Natural killer cell treated with Interleukin-12 subunit alpha and Interleukin-12 subunit beta and Interleukin-15 and Interleukin-18, amount 100 ng/mL, for 72 hours (primary cell): ENCODE measurements at regions not wholly inside any gene's neighbourhood (a gene's known extent, or its start where the extent isn't known, plus 50 kb on each side); places are given as distances from the start of the nearest gene placed in this dataset.
"Not testable (repeated sequence)": the region's sequence is repeated elsewhere in the genome, so short reads cannot be mapped to it uniquely, and the experiment has no call there.

Experiments
- ATAC-seq, 2 donors: fragments of 150-1000 bp; cut with Tn5 transposase in 1 of 2; sonication (Bioruptor Pico), chemical (Tn5 transposase) in 1 of 2; 2 replicates each; pipeline ENCODE4 v1.10.0; 2021
- DNase-seq: peaks from one replicate; pipeline ENCODE4 v3.0.0; 2022; ENCODE audit warnings: low spot score
- H3K27ac Mint-ChIP-seq, 2 donors: 1 replicate in 1 of 2; 2 replicates in 1 of 2; pipeline ENCODE4 v1.8.0; 2022; ENCODE audit warnings: mixed read lengths in 2 of 2, mild to moderate bottlenecking in 1 of 2, moderate library complexity in 1 of 2
- H3K27me3 Mint-ChIP-seq, 2 donors: 1 replicate in 1 of 2; 2 replicates in 1 of 2; pipeline ENCODE4 v1.8.0; 2022; ENCODE audit warnings: mixed read lengths in 2 of 2
- H3K36me3 Mint-ChIP-seq: one replicate; pipeline ENCODE4 v1.8.0; 2022; ENCODE audit warnings: mixed read lengths
- H3K4me1 Mint-ChIP-seq, 2 donors: 1 replicate in 1 of 2; 2 replicates in 1 of 2; pipeline ENCODE4 v1.8.0; 2022; ENCODE audit warnings: low read depth in 2 of 2, mixed read lengths in 2 of 2, mild to moderate bottlenecking in 1 of 2
- H3K4me3 Mint-ChIP-seq: one replicate; pipeline ENCODE4 v1.8.0; 2022; ENCODE audit warnings: mixed read lengths
- H3K9me3 Mint-ChIP-seq: 2 replicates; pipeline ENCODE4 v1.8.0; 2022; ENCODE audit warnings: mixed read lengths

- Mint-ChIP-seq H3K4me3 (no peak overlapping the region), H3K4me1 (peaks cover 16 to 30% of the 10 kb centered on the region in 2 donors), H3K27me3 (no peaks in the 10 kb centered on the region), H3K9me3 (no peaks in the 10 kb centered on the region), H3K36me3 (no peaks in the 10 kb centered on the region), H3K27ac (peak overlapping the region in 1 of 2 donors; percentile 17)
- ATAC-seq (peak in 1 of 2 donors; percentile 60), DNase-seq (no peak)
Observed at GRCh38 chr12:25372969-25373817, 122.5 kb upstream of the KRAS start.

GRCh38 chr12:25372002-25372401 lies 121.3 kb upstream of the KRAS start:
- no peaks in the 10 kb centered on the region for H3K9me3 Mint-ChIP-seq
- ATAC-seq (no peak), DNase-seq (no peak)
- H3K4me3 Mint-ChIP-seq, result no peak overlapping the region
- H3K36me3 Mint-ChIP-seq, result no peaks in the 10 kb centered on the region
- H3K27ac Mint-ChIP-seq, result no peak overlapping the region
- H3K4me1 Mint-ChIP-seq, result peaks cover 7 to 19% of the 10 kb centered on the region in 2 donors
- no peaks in the 10 kb centered on the region for H3K27me3 Mint-ChIP-seq

- no peak for ATAC-seq
- H3K4me3 Mint-ChIP-seq, result no peak overlapping the region
- H3K4me1 Mint-ChIP-seq, result peaks cover 9 to 24% of the 10 kb centered on the region in 2 donors
- H3K9me3 Mint-ChIP-seq, result no peaks in the 10 kb centered on the region
- no peaks in the 10 kb centered on the region for H3K36me3 Mint-ChIP-seq
- DNase-seq, result no peak
- no peak overlapping the region for H3K27ac Mint-ChIP-seq
- H3K27me3 Mint-ChIP-seq, result no peaks in the 10 kb centered on the region
Observed at GRCh38 chr12:25368557-25368956, 117.8 kb upstream of the KRAS start.

GRCh38 chr12:25366122-25366521 lies 115.4 kb upstream of the KRAS start:
- DNase-seq (no peak), ATAC-seq (no peak)
- Mint-ChIP-seq H3K9me3 (no peaks in the 10 kb centered on the region), H3K4me1 (peaks cover 6 to 14% of the 10 kb centered on the region in 2 donors), H3K4me3 (no peak overlapping the region), H3K27me3 (no peaks in the 10 kb centered on the region), H3K27ac (no peak overlapping the region), H3K36me3 (no peaks in the 10 kb centered on the region)

GRCh38 chr12:25365340-25365730 lies 114.6 kb upstream of the KRAS start:
- Mint-ChIP-seq H3K27me3 (no peaks in the 10 kb centered on the region), H3K9me3 (no peaks in the 10 kb centered on the region), H3K36me3 (no peaks in the 10 kb centered on the region), H3K27ac (peak overlapping the region; percentile 70 to 83), H3K4me1 (peaks cover 6 to 14% of the 10 kb centered on the region in 2 donors), H3K4me3 (peak overlapping the region; percentile 81)
- ATAC-seq, result no peak
- DNase-seq, result no peak

- Mint-ChIP-seq H3K36me3 (no peaks in the 10 kb centered on the region), H3K9me3 (no peaks in the 10 kb centered on the region)
- DNase-seq, result no peak
Observed at GRCh38 chr12:25364529-25365339, 114.0 kb upstream of the KRAS start.

GRCh38 chr12:25362646-25363045 lies 111.9 kb upstream of the KRAS start:
- Mint-ChIP-seq H3K4me1 (peaks cover 9 to 14% of the 10 kb centered on the region in 2 donors), H3K4me3 (no peak overlapping the region), H3K9me3 (no peaks in the 10 kb centered on the region), H3K36me3 (no peaks in the 10 kb centered on the region), H3K27ac (no peak overlapping the region), H3K27me3 (no peaks in the 10 kb centered on the region)
- DNase-seq (no peak), ATAC-seq (no peak)

More at GRCh38 chr12:25364529-25365339, 114.0 kb upstream of the KRAS start:
- H3K27me3 Mint-ChIP-seq, result no peaks in the 10 kb centered on the region
- ATAC-seq, result peak; percentile 78 to 85
- H3K27ac Mint-ChIP-seq, result peak overlapping the region; percentile 70 to 83
- H3K4me1 Mint-ChIP-seq, result peaks cover 8 to 14% of the 10 kb centered on the region in 2 donors
- peak overlapping the region; percentile 81 for H3K4me3 Mint-ChIP-seq

- Mint-ChIP-seq H3K4me1 (peaks cover 9 to 14% of the 10 kb centered on the region in 2 donors), H3K27me3 (no peaks in the 10 kb centered on the region), H3K27ac (peak overlapping the region in 1 of 2 donors; percentile 33), H3K9me3 (no peaks in the 10 kb centered on the region), H3K4me3 (no peak overlapping the region), H3K36me3 (no peaks in the 10 kb centered on the region)
- DNase-seq, result no peak
- no peak for ATAC-seq
Observed at GRCh38 chr12:25361511-25361910, 110.8 kb upstream of the KRAS start.

GRCh38 chr12:25357595-25357994 lies 106.9 kb upstream of the KRAS start:
- DNase-seq (no peak), ATAC-seq (no peak)
- Mint-ChIP-seq H3K4me3 (no peak overlapping the region), H3K27me3 (peaks cover 0 to 5% of the 10 kb centered on the region in 2 donors), H3K4me1 (peaks cover 0 to 3% of the 10 kb centered on the region in 2 donors), H3K36me3 (no peaks in the 10 kb centered on the region), H3K27ac (no peak overlapping the region), H3K9me3 (no peaks in the 10 kb centered on the region)

GRCh38 chr12:25352942-25353341 lies 102.2 kb upstream of the KRAS start:
- not testable (repeated sequence) for ATAC-seq, H3K36me3 Mint-ChIP-seq, H3K9me3 Mint-ChIP-seq, H3K27me3 Mint-ChIP-seq, H3K4me1 Mint-ChIP-seq, H3K4me3 Mint-ChIP-seq, DNase-seq, H3K27ac Mint-ChIP-seq

GRCh38 chr12:25352083-25352918 lies 101.6 kb upstream of the KRAS start:
- Mint-ChIP-seq H3K27ac (no peak overlapping the region), H3K27me3 (peaks cover 6 to 8% of the 10 kb centered on the region in 2 donors)

GRCh38 chr12:25348593-25348895 lies 97.8 kb upstream of the KRAS start:
- ATAC-seq (no peak), DNase-seq (no peak)
- Mint-ChIP-seq H3K27me3 (peaks cover 6 to 8% of the 10 kb centered on the region in 2 donors), H3K9me3 (no peaks in the 10 kb centered on the region), H3K4me1 (peaks cover 3 to 6% of the 10 kb centered on the region in 2 donors), H3K36me3 (no peaks in the 10 kb centered on the region), H3K4me3 (no peak overlapping the region), H3K27ac (peak overlapping the region in 1 of 2 donors; percentile 29)

More at GRCh38 chr12:25352083-25352918, 101.6 kb upstream of the KRAS start:
- no peak for ATAC-seq
- no peaks in the 10 kb centered on the region for H3K36me3 Mint-ChIP-seq
- no peaks in the 10 kb centered on the region for H3K9me3 Mint-ChIP-seq
- H3K4me3 Mint-ChIP-seq, result no peak overlapping the region
- H3K4me1 Mint-ChIP-seq, result peaks cover 3 to 6% of the 10 kb centered on the region in 2 donors
- no peak for DNase-seq

GRCh38 chr12:25347716-25348592 lies 97.2 kb upstream of the KRAS start:
- H3K4me3 Mint-ChIP-seq, result no peak overlapping the region
- peaks cover 3 to 6% of the 10 kb centered on the region in 2 donors for H3K4me1 Mint-ChIP-seq
- no peak for DNase-seq
- H3K9me3 Mint-ChIP-seq, result no peaks in the 10 kb centered on the region
- H3K36me3 Mint-ChIP-seq, result no peaks in the 10 kb centered on the region
- no peak for ATAC-seq
- H3K27me3 Mint-ChIP-seq, result peaks cover 6% of the 10 kb centered on the region in 2 donors
- H3K27ac Mint-ChIP-seq, result peak overlapping the region in 1 of 2 donors; percentile 29
